ENCODE measurements at regions not wholly inside any gene's neighbourhood (a gene's known extent, or its start where the extent isn't known, plus 50 kb on each side); places are given as distances from the start of the nearest gene placed in this dataset.

- TF ChIP-seq POLR2A (IDR thresholded peaks at IDR 0.05): no peak
- no peak for TF ChIP-seq POLR2AphosphoS5 (IDR thresholded peaks at IDR 0.05; ENCODE audit: insufficient read depth in 1 of 2, low read depth in 1 of 2)
Observed at GRCh38 chr11:45435706-45436105, 149.6 kb upstream of the SYT13 start.

All from vagina (tissue), 2 donors.